K562 (cell line): ENCODE measurements at regions not wholly inside any gene's neighbourhood (a gene's known extent, or its start where the extent isn't known, plus 50 kb on each side); places are given as distances from the start of the nearest gene placed in this dataset.

ENCODE experiments used
- ATAC-seq: fragments of 200-7000 bp; cut with Tn5 transposase; 3 replicates; pipeline ENCODE4 v1.9.1; 2020; ENCODE audit warnings: moderate library complexity
- BruUV-seq: library from RNA; stranded (reverse); fragments of 400-500 nt; replicated peaks from 2 replicates; lab custom pipeline; 2021; lab: Mats Ljungman, UMichigan
- CTCF ChIA-PET: fragments of 300-600 bp; formaldehyde crosslinking; extraction: SDS; loops from one replicate; lab custom pipeline; 2021; ENCODE audit warnings: low intra/inter-chr PET ratio; lab: Yijun Ruan, JAX
- POLR2A ChIA-PET: fragments of 300-600, 350-650 bp; sonication (Branson Sonifier 250); formaldehyde crosslinking; extraction: SDS; loops from one replicate; lab custom pipeline; 2021; ENCODE audit warnings: antibody characterized with exemption, inconsistent platforms; lab: Yijun Ruan, JAX
- DNase-seq, 4 experiments: peaks; one replicate each; pipeline versions ENCODE4 v3.0.0 to v3.0.0-alpha.2; 2011 to 2018; ENCODE audit warnings: low spot score in 3 of 4, mixed read lengths in 3 of 4; ENCODE audit errors: extremely low read depth in 1 of 4
- FAIRE-seq: peaks from 2 replicates; lab custom pipeline; 2011; peaks lifted over from hg19 to GRCh38; lab: Jason Lieb, UNC
- H2AFZ ChIP-seq: 2 replicates; pipeline ENCODE4 v1.6.0; 2011; ENCODE audit warnings: low read depth, low read length, control low read depth, inconsistent platforms
- H3K27ac ChIP-seq: fragments of 200-600 bp; 3 replicates; pipeline ENCODE4 v1.8.0; 2011; ENCODE audit warnings: low read depth, mild to moderate bottlenecking, control low read depth, inconsistent platforms, low read length, moderate library complexity, mixed read lengths; ENCODE audit errors: extremely low read depth
- H3K27me3 ChIP-seq, 2 experiments: fragments of 300-600 bp in 1 of 2; 2 replicates in 1 of 2; 3 replicates in 1 of 2; pipeline versions ENCODE4 v1.6.0 to v1.8.0; 2011; ENCODE audit warnings: inconsistent platforms in 2 of 2, low read length in 2 of 2, mild to moderate bottlenecking in 1 of 2, mixed read lengths in 1 of 2, moderate library complexity in 1 of 2; ENCODE audit not compliant: control insufficient read depth in 2 of 2, insufficient read depth in 2 of 2
- H3K36me3 ChIP-seq: fragments of 300-600 bp; 3 replicates; pipeline ENCODE4 v1.8.0; 2011; ENCODE audit warnings: mild to moderate bottlenecking, low read length, inconsistent platforms; ENCODE audit not compliant: control insufficient read depth, insufficient read depth
- H3K4me1 ChIP-seq, 2 experiments: fragments of 200-600 bp in 1 of 2; replicated peaks in 1 of 2; 2 replicates in 1 of 2; 3 replicates in 1 of 2; pipeline versions ENCODE4 v1.5.1 to v1.8.0; 2011; ENCODE audit warnings: inconsistent platforms in 2 of 2, low read length in 2 of 2, mild to moderate bottlenecking in 1 of 2, mixed read lengths in 1 of 2, moderate library complexity in 1 of 2; ENCODE audit not compliant: control insufficient read depth in 2 of 2, insufficient read depth in 2 of 2
- H3K4me2 ChIP-seq: 2 replicates; pipeline ENCODE4 v1.6.1; 2011; ENCODE audit warnings: low read length, control low read depth, inconsistent platforms, mixed read lengths; ENCODE audit not compliant: insufficient read depth
- H3K4me3 ChIP-seq: fragments of 200-600 bp; sonication (generic), shearing (Covaris generic); 2 replicates; pipeline ENCODE4 v1.5.1; 2016; ENCODE audit warnings: control low read depth, inconsistent platforms
- H3K79me2 ChIP-seq: fragments of 200-600 bp; 3 replicates; pipeline ENCODE4 v1.8.0; 2011; ENCODE audit warnings: low read length, inconsistent platforms; ENCODE audit not compliant: control insufficient read depth, insufficient read depth
- H3K9ac ChIP-seq, 2 experiments: 2 replicates each; pipeline versions ENCODE4 v1.6.0 to v1.6.1; 2011; ENCODE audit warnings: low read depth in 2 of 2, low read length in 2 of 2, control low read depth in 1 of 2, inconsistent platforms in 1 of 2, mild to moderate bottlenecking in 1 of 2, mixed read lengths in 1 of 2; ENCODE audit not compliant: insufficient read depth in 1 of 2
- H3K9me1 ChIP-seq: one replicate; pipeline ENCODE4 v1.6.0; 2011; ENCODE audit warnings: inconsistent platforms, mild to moderate bottlenecking, low read length, moderate library complexity; ENCODE audit not compliant: control insufficient read depth, insufficient read depth
- H3K9me3 ChIP-seq: replicated peaks from 2 replicates; pipeline ENCODE4 v1.5.1; 2011; ENCODE audit warnings: low read depth, low read length, inconsistent platforms; ENCODE audit not compliant: control insufficient read depth, insufficient read depth
- H4K20me1 ChIP-seq: replicated peaks from 2 replicates; pipeline ENCODE4 v1.6.1; 2011; ENCODE audit warnings: low read length, inconsistent platforms, mixed read lengths; ENCODE audit not compliant: control insufficient read depth, insufficient read depth
- MNT ChIP-seq, 2 experiments: fragments of 450-650 bp; conservative IDR thresholded peaks; 2 replicates each; pipeline ENCODE4 v1.6.1; 2017; ENCODE audit warnings: mild to moderate bottlenecking in 2 of 2, moderate library complexity in 2 of 2
- RFX1 ChIP-seq: fragments of 450-650 bp; IDR thresholded peaks from 2 replicates; pipeline ENCODE4 v1.6.1; 2016; ENCODE audit warnings: mild to moderate bottlenecking, moderate library complexity
- TAL1 ChIP-seq: fragments of 450-650 bp; IDR thresholded peaks from 2 replicates; pipeline ENCODE4 v1.6.1; 2016; ENCODE audit warnings: mild to moderate bottlenecking
- ZNF282 ChIP-seq: sonication (generic); formaldehyde crosslinking; IDR thresholded peaks from 2 replicates; pipeline ENCODE4 v1.8.1; 2023; ENCODE audit warnings: missing genetic modification reagents
- ZNF518B ChIP-seq: fragments of 250-450 bp; sonication (Bioruptor Pico); IDR thresholded peaks from 2 replicates; pipeline ENCODE4 v1.5.0; 2021; ENCODE audit warnings: mild to moderate bottlenecking, moderate library complexity
- in situ Hi-C: fragments of 300-500 bp; cut with MboI; formaldehyde crosslinking; loops from 4 replicates; pipeline ENCODE4 v1.15.0; 2018; ENCODE audit warnings: inconsistent platforms, mixed read lengths
- intact Hi-C: fragments of 100-400 bp; cut with micrococcal nuclease; formaldehyde crosslinking; loops from 2 replicates; pipeline ENCODE4 v1.14.2; 2022
- TF ChIP-seq, protein P1 (sequence below): fragments of 450-650 bp; formaldehyde crosslinking; IDR thresholded peaks from 2 replicates; pipeline ENCODE4 v1.4.0; 2020; ENCODE audit warnings: mild to moderate bottlenecking

DNA sequence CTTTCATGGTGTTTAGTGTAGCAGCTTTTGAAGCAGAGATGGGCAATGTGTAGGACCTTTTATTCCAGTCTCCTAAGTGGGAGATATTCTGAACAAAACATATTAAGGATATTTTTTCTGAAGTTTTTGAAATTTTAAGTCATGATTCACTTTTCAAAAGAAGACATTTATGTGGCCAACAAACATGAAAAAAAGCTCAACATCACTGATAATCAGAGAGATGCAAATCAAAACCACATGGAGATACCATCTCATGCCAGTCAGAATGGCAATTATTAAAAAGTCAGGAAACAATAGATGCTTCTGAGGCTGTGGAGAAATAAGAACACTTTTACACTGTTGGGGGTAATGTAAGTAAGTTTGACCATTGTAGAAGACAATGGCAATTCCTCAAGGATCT is 76.0 kb downstream of the FAT4 start:
- intact Hi-C loops, result no loop called here
- BruUV-seq, result no TSS peak
- no peak for FAIRE-seq

More for the DNA sequence above, 76.0 kb downstream of the FAT4 start:
- ChIA-PET CTCF (interaction anchor here (0.7 kb wide), 1 partner anchor 31 kb away, joined by 3 read pairs; no protein-coding TSS in a partner anchor), POLR2A (no interaction called here)
- no peaks in the 10 kb centered on the region for H3K4me1 ChIP-seq
- no peak overlapping the region for H3K9ac ChIP-seq
- no peak overlapping the region for H3K27ac ChIP-seq
- H4K20me1 ChIP-seq, result no peaks in the 10 kb centered on the region
- no peak for DNase-seq
- no peaks in the 10 kb centered on the region for H3K9me3 ChIP-seq
- no peak for ATAC-seq
- in situ Hi-C loops, result no loop called here
- no peaks in the 10 kb centered on the region for H3K36me3 ChIP-seq
- H3K79me2 ChIP-seq, result no peaks in the 10 kb centered on the region
- H3K4me2 ChIP-seq, result no peak overlapping the region
- no peaks in the 10 kb centered on the region for H3K27me3 ChIP-seq
- H3K4me3 ChIP-seq, result no peak overlapping the region
- no peaks in the 10 kb centered on the region for H3K9me1 ChIP-seq
- TF ChIP-seq ZNF518B (no peak), ZNF282 (CRISPR knock-in tag) (no peak), TAL1 (no peak), MNT (conservative IDR thresholded peaks at IDR 0.05) (no peak), RFX1 (no peak)
- TF ChIP-seq, protein P1, sequence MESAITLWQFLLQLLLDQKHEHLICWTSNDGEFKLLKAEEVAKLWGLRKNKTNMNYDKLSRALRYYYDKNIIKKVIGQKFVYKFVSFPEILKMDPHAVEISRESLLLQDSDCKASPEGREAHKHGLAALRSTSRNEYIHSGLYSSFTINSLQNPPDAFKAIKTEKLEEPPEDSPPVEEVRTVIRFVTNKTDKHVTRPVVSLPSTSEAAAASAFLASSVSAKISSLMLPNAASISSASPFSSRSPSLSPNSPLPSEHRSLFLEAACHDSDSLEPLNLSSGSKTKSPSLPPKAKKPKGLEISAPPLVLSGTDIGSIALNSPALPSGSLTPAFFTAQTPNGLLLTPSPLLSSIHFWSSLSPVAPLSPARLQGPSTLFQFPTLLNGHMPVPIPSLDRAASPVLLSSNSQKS (CRISPR knock-in tag), result no peak
- H2AFZ ChIP-seq, result no peak overlapping the region
